Right renal cortex interstitium (tissue), 3 donors: ENCODE measurements at regions not wholly inside any gene's neighbourhood (a gene's known extent, or its start where the extent isn't known, plus 50 kb on each side); places are given as distances from the start of the nearest gene placed in this dataset.

Experiments
- DNase-seq, 3 donors: peaks; one replicate each; pipeline ENCODE4 v3.0.0-alpha.2; 2013; ENCODE audit warnings: low read depth in 3 of 3, low spot score in 2 of 3

DNA sequence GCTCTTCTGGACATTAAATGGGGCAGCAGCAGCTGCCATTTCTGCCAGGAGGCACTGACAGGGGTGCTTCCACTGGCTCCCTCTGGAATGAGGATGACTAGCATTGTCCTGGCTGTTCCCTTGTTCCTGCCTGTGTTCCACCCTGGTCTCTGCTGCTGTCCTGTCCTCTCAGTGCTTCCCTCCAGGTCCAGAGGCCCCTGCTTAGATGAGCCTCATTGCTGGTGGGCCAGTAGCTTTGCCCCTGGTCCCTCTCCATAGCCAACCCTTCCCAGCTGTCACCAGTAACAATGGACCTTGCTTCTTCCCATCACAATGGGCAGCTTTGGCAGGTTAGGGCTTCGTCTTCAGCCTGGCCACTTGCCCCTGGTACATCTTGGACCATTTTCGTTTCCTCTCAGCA, 561.1 kb downstream of the TCERG1L start:
- no peak for DNase-seq

DNA sequence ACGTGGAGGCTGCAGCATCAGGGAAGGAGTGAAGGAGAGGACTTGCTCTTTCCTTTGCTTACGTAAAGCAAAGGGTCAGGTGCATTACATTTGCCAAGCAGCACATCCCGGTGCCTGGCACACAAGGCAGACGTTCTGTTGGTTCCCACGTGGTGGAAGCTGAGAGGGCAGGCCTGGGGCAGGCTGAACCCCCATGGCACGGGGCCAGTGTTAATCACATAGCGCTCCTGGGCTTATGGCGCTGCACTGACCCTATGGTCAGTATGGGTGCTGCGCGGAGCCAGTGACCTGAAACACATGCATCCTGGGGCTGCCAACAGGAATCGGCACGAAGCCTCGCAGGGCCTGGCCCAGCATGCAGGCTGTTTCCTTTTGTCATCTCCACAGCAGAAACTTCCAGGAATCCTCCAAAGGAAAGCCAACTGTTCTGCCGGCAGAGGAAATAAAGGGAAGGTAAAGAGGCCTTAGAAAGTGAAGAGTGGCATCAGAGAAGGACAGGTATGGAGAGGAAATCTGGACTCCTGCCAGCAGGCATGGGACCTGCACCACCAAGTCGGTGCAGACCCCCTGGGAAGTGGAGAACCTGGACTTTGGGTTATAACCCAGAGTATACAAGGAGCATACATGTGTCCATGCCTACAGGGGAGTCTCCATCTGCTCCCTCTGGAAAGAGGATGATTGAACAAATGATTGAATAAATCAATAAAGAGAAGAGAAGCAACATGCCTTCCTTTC, 560.2 kb downstream of the TCERG1L start:
- no peak for DNase-seq

DNA sequence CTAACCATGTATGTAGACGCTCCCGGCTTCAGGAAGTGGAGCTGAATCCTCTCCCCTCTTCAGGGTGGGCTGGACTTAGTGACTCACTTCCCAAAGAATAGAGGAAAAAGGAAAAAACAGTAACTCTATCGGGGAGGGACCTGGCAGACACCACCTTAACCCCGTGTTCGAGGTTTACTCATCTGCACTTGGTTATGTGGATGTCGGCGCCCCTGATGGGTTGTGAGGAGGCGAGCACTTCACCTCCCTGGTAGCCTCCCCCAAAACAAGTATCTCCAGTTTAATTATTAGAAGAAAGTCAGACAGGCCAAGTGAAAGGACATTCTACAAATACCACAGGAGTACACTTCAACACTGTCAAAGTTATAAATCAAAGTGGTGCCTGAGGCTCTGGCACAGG, 559.7 kb downstream of the TCERG1L start:
- no peak for DNase-seq

DNA sequence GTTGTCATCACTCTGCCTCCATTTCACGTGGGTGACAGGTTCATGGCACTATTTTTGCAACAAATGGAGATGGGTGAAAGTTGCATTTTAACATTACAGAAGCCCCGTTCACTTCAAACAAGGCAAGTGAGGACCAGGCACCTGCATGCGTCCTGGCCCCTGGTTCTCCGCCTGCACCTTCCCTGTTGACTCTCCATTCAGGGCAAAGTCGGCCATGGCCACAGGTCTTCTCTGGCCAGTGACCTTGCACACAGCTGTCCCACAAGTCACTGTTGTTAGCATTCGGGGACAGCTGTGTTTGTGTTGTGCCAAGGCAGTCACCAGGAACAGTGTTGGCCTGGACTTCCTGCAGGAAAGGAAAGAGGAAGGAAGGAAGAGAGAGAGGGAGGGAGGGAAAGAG, 554.9 kb downstream of the TCERG1L start:
- no peak for DNase-seq

DNA sequence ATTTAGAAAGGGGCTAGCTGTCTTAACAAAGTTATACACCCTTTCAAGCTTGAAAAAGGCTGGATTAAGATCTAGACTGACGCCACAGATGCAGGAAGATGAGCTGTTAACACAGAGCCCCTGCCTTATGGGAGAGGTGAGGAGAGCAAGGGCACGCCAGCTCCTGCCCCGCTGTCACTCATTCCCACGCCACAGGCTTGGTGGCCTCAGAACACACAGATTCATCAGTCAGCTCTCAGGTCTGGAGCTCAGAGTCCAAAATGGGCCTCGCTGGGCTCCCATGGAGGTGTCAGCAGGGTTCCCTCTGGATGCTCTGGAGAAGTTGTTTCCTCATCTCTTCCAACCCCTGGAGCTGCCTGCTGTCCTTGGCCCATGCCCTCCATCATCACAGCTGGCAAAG, 554.2 kb downstream of the TCERG1L start:
- no peak for DNase-seq

DNA sequence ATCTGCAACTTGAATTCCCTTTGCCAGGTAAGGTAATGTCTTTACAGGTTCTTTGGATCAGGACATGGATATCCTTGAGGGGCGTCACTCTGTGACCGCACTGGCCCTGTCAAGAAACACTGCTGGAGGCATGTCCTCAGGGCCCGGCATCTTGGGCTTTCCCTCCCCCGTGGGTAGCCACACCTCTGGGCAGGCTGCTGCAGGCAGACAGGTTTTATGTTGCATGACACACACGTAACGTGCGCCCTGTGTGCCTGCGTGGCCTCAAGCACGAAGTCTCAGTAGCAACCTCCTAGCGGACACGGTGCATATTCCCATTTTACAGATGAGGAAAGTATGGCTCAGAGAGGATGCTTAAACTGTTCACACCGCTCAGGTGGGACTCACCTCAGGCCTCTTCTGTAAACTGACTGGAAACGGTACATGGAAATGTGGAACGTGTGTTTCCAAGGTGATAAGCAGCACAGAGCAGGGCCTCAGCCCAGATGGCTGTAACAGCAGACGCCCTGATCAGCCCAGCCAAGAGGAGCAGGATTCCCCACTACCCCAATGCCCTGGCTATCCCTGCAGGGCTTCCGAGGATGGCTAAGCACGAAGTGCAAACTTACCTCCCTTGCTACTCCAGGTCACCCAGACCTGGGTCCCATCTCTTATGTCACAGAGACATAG, 553.6 kb downstream of the TCERG1L start:
- DNase-seq, result no peak

DNA sequence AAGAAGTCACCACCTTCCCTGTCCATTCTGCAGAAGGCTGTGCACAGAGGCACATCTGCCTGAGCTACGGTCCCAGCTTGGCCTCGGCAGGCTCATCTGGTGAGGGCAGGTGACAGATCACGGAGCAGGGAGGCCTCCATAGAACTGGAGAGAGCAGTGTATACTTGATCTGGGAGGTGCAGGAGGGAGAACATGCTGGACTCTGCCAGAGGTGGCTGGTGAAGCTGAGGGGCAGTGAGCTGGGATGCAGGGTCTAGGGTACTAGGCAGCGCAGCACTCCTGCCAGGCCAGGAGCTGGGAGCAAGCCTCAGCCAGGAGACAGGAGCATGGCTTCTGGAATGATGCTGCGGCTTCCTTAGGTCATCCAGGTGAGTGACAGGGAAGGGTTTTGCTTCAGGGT, 553.0 kb downstream of the TCERG1L start:
- DNase-seq, result no peak

DNA sequence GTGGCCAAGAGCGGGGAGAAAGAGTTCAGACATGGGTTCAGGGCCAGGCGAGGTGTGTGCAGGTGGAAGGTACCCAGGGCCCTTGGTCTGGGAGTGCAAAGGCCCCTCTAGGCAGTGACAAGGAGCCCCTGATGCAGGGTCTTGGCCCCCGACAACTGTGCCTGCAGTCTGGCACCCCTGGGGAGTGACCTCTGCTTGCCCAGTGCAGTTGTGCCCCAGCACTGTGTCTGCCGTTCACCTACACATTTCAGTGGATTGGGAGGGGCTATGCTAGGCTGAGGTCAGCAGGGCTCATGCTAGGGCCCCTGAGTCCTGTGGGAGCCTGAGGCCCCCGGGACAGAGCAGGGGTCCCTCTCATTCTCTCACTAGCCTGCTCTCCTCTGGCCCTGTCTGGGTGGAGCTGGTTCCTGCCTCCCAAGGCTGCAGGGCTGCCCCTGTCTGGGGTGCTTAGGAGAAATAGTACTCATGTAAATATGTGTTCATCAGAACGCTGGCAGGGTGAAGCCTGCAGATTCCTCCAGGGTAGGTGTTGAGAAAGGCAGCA, 550.4 kb downstream of the TCERG1L start:
- DNase-seq, result no peak

DNA sequence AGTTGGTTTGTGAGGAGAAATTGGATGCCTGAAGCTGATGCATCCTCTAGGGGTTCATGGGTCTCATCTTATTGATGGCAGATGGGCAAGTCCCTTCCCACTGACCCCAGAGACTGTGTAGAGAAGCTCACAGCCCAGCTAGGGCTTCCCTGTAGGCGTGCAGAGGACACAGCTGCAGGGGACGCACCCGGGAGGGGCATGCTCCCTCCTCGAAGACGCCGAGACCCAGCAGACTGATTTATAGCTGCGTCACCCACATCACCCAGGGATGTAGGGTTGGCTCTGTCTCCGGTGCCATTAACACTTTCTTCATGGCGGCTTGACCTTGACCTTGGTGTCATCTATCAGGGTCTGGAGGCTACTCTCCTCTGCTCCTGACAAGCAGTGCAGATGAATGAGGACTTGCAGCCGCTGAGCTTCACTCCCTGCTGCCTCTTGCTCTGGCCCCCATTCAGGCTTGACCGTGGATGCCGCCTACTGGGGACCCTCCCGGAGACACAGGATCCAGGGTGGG, 549.7 kb downstream of the TCERG1L start:
- DNase-seq, result peak; percentile 47 to 56 (median 48)

DNA sequence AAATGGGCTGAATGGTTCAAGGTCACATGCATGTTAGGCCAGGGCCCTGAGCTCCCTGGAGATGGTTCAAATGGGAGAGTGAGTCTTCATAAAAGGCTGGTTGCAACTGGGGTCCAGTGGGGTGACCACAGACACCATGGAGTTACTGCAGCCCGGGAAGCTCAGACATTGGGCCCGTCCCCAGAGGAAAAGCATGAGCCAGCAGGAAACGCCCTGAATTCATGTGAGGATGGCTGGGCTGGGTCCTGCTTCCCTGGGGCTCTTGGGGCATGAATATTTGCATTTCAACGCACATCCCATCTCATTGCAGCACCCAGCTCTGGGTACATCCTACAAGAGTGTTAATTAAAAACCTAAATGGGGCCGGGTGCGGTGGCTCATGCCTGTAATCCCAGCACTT, 549.0 kb downstream of the TCERG1L start:
- no peak for DNase-seq

DNA sequence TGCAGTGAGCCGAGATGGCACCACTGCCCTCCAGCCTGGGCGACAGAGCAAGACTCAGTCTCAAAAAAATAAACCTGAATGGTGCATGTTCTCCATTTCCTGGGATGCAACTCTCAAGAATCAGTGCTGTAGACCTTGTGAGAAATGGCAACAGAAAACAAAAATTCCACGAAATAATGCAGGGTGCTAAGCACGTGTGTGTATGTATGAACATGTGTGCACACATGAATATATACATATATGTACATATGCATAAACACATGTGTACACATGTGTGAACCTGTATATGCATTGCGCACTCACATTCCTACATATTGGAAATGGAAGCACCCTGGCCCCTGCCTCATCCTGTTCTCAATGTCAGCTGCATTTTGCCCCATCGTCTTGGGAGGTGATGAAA, 548.5 kb downstream of the TCERG1L start:
- no peak for DNase-seq

DNA sequence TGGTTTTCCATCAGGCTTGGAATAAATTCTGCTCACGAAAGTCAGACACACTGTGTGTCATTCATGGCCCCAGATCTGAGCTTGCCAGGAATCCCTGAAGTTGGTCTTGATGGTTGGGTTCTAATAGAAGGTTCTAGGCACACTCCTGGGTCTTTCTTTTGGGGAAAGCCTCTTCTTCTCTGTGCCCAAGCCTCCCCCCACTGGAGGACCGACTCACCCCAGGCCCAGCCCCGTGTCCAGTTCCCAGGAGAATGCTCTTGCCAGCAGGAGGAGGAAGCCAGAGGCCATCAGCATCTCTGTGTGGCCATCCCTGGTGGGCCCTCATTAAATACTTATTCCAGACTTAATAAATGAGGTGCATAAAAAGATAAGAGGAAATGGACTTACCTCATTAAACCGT, 548.0 kb downstream of the TCERG1L start:
- DNase-seq, result no peak

DNA sequence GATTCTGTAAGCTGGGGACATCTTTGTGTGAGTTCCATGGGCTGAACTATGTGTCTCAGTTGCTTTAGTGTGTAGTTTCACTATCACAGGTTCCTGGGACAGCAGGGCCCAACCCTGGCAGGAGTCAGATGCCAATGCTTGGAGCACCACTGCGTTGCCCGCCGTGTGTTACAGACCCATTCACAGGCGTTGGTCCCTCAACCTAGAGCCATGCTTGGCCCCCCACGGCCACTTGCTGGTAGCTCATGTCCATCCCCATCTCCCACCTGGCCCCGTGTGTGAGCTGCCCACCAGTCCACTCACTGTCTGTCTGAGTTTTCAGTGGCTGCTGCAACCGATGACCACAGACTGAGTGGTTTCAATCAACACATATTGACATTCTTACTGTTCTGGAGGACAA, 546.9 kb downstream of the TCERG1L start:
- no peak for DNase-seq

DNA sequence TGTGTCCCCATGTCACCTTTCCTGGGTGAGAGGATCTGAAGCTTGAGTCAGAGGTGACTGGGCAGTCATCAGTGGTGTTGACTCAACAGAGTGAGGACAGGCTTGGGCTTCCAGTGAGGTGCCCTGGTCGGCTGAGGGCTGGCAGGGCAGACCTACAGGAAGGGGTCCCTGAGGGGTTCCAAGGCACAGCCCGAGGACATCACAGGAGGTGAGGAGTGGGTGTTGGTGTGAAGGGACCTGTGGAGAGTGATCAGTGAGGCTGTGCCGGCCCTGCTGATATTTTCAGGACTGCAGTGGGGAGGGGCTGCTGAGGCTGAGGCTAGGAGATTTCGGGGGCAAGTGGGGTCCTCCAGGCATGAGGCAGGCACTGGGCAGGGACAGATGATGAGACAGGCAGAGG, 545.5 kb downstream of the TCERG1L start:
- DNase-seq, result no peak

DNA sequence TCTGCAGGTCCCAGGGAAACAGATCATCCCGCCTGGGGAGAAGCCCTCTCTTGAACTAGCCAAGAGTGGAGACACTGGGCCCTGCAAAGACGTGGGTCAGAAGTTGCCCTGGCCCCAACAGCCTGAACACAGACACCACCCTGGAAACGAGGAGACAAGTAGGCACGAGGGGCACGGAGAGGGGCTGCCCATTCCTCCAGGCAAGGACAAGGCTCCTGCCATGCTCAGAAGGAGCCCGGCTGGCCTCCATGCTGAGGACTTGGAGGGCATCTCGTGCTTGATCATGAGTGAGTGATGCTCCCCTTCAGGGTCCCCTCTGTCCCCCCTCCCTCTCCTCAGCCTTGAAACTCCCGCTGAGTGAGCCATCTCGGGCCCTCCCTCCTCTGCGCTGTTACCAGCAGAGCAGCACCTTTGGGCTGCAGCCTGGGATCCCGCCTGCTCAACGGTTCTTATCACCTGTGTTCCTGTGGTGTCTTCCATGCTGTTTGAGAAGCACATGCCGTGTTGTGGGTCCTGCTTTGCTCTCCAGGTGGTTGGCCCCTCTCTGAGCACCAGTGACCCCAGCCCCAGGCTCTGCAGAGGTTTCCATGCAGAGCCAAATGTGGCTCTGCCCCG, 544.3 kb downstream of the TCERG1L start:
- no peak for DNase-seq

DNA sequence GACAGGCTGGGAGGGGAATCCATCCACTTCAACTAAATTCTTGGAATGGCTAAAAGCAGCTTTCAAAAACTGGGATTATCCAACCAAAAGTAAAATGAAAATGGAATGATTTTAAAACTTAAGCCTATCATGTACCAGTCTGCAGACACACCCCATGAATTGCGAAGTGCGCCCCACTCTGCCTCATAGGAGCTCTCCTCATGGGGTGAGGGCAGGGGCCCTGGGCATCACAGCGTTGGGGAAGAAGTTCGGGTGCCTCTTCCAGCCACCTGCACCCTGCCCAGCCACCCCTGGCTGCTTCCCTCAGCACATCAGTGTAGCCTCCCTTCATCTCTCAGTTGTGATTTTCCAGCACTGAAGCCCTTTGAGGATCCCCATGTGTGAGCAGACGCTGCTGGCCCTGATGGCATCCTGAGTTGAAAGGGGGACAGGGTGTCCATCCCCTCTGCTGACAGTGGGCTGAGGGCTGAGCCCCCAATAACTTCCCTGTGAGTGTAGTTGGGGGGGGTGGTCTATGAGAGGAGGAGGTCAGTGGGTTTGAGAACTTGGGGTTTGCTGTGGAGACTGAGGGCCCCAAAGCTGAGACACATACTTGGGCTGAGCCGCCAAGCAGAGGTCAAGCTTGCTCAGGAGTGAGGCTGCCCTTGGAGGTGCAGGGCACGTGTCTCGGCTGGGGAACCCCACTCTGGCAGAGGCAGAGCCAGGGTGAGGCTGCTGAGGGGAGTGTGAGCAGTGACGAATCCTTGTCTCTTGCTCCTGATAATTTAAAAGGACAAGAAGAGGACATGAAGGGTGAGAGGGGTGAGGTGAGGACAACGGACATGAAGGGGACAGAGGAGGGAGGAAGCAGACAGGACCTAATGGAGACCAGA, 542.1 kb downstream of the TCERG1L start:
- DNase-seq, result no peak

DNA sequence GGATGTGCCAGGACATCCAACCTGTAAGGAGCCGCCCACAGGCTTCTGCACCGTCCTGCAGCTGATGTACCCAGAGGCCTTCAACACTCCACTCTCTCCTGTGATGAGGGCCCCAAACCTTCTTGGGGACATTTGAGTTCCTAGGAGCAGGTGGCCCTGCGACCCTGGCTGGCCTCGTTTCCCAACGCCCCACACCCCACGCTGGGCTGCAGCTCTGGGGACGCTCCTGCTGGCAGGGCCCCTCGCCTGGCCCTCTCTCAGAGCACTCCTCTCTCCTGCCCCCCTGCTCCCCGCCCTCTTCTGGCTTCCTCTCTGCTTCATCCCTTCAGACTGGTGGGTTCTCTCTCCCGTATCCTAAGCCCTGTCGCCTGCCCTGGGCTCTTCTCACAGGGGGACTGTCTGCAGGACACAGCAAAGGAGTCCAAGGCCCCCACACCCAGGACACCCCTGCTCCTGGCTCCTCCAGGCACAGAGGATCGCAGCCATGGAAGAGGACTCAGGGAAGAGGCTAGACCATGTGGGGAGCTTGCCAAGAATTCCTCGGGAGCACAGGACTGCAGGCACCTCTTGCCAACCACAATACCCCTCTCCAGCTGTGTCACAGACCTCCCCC, 541.4 kb downstream of the TCERG1L start:
- no peak for DNase-seq

DNA sequence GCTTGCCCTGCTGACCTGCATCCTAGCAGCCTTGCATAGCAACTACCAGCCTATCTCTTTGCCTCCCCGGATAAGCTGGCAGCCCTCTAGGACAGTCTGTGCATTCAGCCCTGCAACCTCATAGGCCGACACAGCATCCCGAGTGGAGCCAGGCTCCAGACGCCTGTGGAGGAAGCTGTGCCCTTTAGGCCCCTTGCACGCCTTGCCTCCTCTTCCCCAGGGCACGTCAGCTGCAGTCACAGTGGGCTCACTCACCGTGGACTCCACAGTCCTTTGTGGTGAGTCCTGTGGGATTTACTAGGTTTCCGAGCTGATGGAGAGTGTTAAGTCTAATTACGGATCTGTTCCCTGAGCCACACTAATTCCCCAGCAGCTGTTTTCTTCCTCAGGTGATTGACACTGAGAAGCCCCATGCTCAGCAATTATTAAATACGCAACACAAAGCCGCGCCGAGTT, 540.0 kb downstream of the TCERG1L start:
- no peak for DNase-seq

DNA sequence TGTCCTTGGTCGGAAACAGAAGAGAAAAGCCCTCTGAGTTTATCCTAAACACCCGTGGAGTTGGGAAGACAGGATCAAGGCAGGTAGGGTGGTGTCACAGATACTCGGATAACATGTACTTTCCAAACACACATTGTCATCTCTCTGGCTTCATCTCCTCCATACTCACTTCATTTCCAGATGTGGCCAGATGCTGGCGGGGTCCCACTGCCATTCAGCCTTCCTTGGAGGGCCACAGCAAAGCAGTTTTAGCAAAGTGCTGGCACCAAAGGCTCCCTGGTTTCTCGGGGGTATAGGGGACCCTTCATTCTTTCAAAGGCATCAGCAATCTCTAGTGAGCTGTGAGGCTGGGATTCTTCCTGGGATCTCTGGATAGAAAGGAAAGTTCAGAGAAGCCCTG, 539.5 kb downstream of the TCERG1L start:
- DNase-seq, result no peak

DNA sequence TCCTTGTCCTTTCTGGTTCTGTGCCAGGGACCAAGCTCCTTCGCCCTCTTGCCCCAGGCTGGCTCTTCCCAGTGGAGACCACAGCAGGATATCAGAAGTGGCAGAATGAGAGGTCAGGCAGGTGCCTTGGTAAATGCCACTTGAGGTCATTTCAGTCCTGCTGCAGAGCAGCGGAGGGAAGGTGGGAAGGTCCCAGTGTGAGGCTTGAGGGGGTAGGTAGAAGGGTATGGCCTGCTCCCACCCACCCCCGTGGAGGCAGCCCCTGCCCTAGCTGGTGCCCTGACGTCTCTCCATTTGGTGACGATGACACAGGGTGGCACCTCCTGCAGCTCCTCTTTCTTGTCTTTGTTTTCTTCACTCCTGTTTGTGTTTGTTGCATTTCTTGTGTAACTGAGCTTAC, 538.8 kb downstream of the TCERG1L start:
- no peak for DNase-seq
